ENCODE measurements at regions not wholly inside any gene's neighbourhood (a gene's known extent, or its start where the extent isn't known, plus 50 kb on each side); places are given as distances from the start of the nearest gene placed in this dataset.

GRCh38 chr2:220174826-220175225 lies 547.4 kb downstream of the SLC4A3 start:
- DNase-seq (ENCODE audit: low spot score): no peak

GRCh38 chr2:220175967-220176366 lies 548.5 kb downstream of the SLC4A3 start:
- DNase-seq (ENCODE audit: low spot score): no peak

- no peak for DNase-seq (ENCODE audit: low spot score)
Measured at GRCh38 chr2:220178991-220179695, 551.7 kb downstream of the SLC4A3 start.

GRCh38 chr2:220181165-220181564 lies 553.7 kb downstream of the SLC4A3 start:
- DNase-seq (ENCODE audit: low spot score): no peak

GRCh38 chr2:220182790-220183189 lies 555.4 kb downstream of the SLC4A3 start:
- DNase-seq (ENCODE audit: low spot score): no peak

GRCh38 chr2:220185766-220186305 lies 558.4 kb downstream of the SLC4A3 start:
- no peak for DNase-seq (ENCODE audit: low spot score)

GRCh38 chr2:220188031-220188430 lies 560.6 kb downstream of the SLC4A3 start:
- DNase-seq (ENCODE audit: low spot score): peak; percentile 0

- no peak for DNase-seq (ENCODE audit: low spot score)
Measured at GRCh38 chr2:220191031-220191430, 563.6 kb downstream of the SLC4A3 start.

- no peak for DNase-seq (ENCODE audit: low spot score)
Measured at GRCh38 chr2:220191737-220192136, 564.3 kb downstream of the SLC4A3 start.

GRCh38 chr2:220192994-220193753 lies 565.7 kb downstream of the SLC4A3 start:
- DNase-seq (ENCODE audit: low spot score): no peak

- DNase-seq (ENCODE audit: low spot score): no peak
Measured at GRCh38 chr2:220194630-220195584, 567.5 kb downstream of the SLC4A3 start.

GRCh38 chr2:220198896-220199295 lies 571.5 kb downstream of the SLC4A3 start:
- no peak for DNase-seq (ENCODE audit: low spot score)

GRCh38 chr2:220202066-220202465 lies 574.6 kb downstream of the SLC4A3 start:
- DNase-seq (ENCODE audit: low spot score): no peak

GRCh38 chr2:220209093-220209492 lies 581.7 kb downstream of the SLC4A3 start:
- no peak for DNase-seq (ENCODE audit: low spot score)

- DNase-seq (ENCODE audit: low spot score): no peak
Measured at GRCh38 chr2:220209751-220210150, 582.3 kb downstream of the SLC4A3 start.

GRCh38 chr2:220212296-220213080 lies 585.1 kb downstream of the SLC4A3 start:
- DNase-seq (ENCODE audit: low spot score): no peak

- DNase-seq (ENCODE audit: low spot score): no peak
Measured at GRCh38 chr2:220215785-220216184, 588.4 kb downstream of the SLC4A3 start.

GRCh38 chr2:220219371-220219770 lies 591.9 kb downstream of the SLC4A3 start:
- no peak for DNase-seq (ENCODE audit: low spot score)

GRCh38 chr2:220220009-220220408 lies 592.6 kb downstream of the SLC4A3 start:
- no peak for DNase-seq (ENCODE audit: low spot score)

GRCh38 chr2:220221992-220222391 lies 594.6 kb downstream of the SLC4A3 start:
- DNase-seq (ENCODE audit: low spot score): no peak

Data from activated CD4-positive, alpha-beta T cell treated with anti-CD3 and anti-CD28 coated beads, Interleukin-2, Interleukin-4, amounts not matched to agents 100 ng/mL and 50 ng/mL, durations not matched to agents 16 hours and 8 hours (primary cell).